ENCODE measurements at regions not wholly inside any gene's neighbourhood (a gene's known extent, or its start where the extent isn't known, plus 50 kb on each side); places are given as distances from the start of the nearest gene placed in this dataset.

DNA sequence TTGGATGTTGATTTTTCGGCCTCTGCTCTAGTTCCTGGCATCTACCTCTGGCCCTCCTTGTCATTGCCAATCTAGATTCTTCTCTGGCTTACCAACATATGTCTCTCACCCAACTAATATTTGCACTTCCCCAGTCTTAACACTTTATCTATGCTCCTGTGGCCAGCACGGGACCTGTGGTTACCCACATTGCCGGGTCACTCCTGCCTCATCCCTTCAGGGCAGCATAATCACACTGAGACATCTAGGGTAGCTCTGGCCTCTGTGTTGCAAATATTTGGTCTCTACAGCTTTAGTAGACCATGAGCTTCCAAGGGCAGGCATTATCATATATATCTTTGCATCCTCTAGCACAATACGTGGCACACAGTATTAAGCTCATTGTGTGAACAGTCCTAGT is 182.0 kb upstream of the ARHGAP20 start:
- Histone ChIP-seq H3K36me3 (ENCODE audit: control insufficient read depth, insufficient read depth, low read length) (no peaks in the 10 kb centered on the region), H3K27me3 (ENCODE audit: control insufficient read depth, insufficient read depth, low read length) (peaks cover 1% of the 10 kb centered on the region), H3K4me3 (ENCODE audit: low read depth, low read length) (no peak overlapping the region)
- FAIRE-seq = no peak
- DNase-seq (ENCODE audit: low read depth) = no peak
- TF ChIP-seq CTCF (IDR thresholded peaks at IDR 0.05; ENCODE audit: insufficient read depth, low read length, severe bottlenecking) = no peak

DNA sequence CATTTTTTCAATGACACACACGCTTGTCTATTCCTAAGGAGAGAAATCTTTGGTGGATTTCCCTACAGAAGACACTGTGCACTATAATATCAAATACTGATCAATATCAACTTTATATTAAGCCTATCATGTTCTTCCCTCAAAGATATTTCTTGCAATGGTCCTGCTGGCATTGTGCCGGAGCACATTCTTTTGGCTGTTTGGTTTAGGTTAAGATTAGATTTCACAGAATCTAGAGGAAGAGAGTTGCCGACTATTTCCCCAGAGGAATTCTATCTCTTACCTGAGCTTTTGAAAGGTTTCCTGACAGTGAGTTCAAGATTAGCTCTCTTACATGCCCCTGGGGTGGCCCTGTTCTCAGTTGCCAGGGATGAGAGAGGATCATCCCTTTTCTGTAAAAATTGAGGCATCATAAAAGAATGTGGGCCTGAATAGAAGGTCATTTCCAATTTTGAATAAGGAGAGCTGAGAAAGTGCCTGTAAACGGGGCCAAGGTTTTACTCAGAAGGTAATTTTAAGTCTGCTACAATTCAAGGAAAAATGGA is 180.6 kb upstream of the ARHGAP20 start:
- Histone ChIP-seq H3K4me3 (ENCODE audit: low read depth, low read length) (no peak overlapping the region), H3K36me3 (ENCODE audit: control insufficient read depth, insufficient read depth, low read length) (no peaks in the 10 kb centered on the region), H3K27me3 (ENCODE audit: control insufficient read depth, insufficient read depth, low read length) (peaks cover 1% of the 10 kb centered on the region)
- TF ChIP-seq CTCF (IDR thresholded peaks at IDR 0.05; ENCODE audit: insufficient read depth, low read length, severe bottlenecking) = no peak
- FAIRE-seq (no peak), DNase-seq (ENCODE audit: low read depth) (no peak)

DNA sequence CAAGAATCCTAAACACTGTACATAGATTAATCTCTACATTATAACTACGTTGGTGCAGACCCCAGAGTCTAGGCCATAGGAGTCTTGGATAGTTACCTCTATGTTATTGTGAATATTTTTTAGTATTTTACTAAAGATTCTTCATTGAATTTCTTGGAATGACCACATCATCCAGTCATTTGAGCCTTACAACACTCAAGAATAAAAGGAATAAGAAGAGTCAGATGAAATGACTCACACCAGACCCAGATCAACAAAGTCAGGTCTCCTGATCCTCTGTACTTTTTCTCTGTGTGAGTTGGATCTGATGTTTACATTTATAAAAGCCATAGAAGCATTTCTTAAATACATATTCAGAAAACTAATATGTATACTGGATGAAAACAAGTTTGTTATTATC is 179.2 kb upstream of the ARHGAP20 start:
- Histone ChIP-seq H3K27me3 (ENCODE audit: control insufficient read depth, insufficient read depth, low read length) (no peaks in the 10 kb centered on the region), H3K36me3 (ENCODE audit: control insufficient read depth, insufficient read depth, low read length) (no peaks in the 10 kb centered on the region), H3K4me3 (ENCODE audit: low read depth, low read length) (no peak overlapping the region)
- DNase-seq (ENCODE audit: low read depth) (peak; percentile 47), FAIRE-seq (no peak)
- no peak for TF ChIP-seq CTCF (IDR thresholded peaks at IDR 0.05; ENCODE audit: insufficient read depth, low read length, severe bottlenecking)

DNA sequence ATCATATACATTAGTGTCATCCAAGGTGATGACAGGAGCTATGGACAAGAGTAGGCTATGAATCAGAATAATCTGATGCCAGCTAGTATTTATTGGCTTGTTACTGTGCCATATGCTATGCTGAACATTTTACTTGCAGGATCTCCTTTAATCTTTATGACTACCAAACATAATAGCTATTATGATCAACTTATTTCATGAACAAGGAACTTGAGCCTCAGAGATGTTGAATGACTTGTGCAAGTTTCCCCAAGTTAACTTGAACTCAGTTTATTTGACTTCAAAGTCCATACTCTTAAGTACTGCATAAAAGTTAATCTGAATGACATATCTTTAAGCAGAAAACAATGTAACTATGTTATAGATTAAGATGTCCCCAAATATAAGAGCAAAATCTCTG is 178.8 kb upstream of the ARHGAP20 start:
- no peaks in the 10 kb centered on the region for H3K27me3 ChIP-seq (ENCODE audit: control insufficient read depth, insufficient read depth, low read length)
- H3K4me3 ChIP-seq (ENCODE audit: low read depth, low read length) = no peak overlapping the region
- FAIRE-seq = no peak
- no peak for TF ChIP-seq CTCF (IDR thresholded peaks at IDR 0.05; ENCODE audit: insufficient read depth, low read length, severe bottlenecking)
- H3K36me3 ChIP-seq (ENCODE audit: control insufficient read depth, insufficient read depth, low read length) = no peaks in the 10 kb centered on the region
- no peak for DNase-seq (ENCODE audit: low read depth)

DNA sequence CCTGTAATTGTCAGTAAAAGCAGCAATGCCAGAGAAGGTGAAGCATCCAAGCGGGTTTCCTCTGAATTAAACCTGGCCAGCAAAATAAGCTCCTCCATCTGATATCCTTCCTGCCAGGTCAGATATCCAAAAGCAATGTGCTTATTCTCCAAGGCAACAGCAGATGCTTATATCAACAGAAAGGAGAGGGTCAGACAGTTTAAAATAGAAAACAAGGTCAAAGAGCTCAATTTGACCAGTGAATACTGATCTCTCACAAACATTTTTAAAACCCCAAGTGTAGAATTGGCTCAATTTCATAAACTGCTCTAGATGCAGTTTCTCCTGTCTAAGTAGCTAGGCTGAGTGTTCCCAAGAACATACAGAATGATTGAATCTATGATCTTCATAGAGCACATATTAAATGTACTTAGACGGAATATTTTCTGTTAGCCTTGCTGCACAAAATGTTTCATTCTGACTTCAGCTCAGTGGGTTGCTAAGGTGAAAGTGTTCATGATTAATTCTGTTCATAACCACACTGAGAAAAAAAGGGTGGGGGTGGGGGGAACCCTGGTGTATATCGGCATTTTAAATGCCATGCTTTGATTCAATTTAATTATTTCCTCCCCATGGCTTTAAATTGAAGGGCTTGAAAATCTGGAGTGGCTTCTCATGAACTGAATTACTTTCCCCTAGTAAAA is 174.2 kb upstream of the ARHGAP20 start:
- no peak overlapping the region for H3K4me3 ChIP-seq (ENCODE audit: low read depth, low read length)
- DNase-seq (ENCODE audit: low read depth) (no peak), FAIRE-seq (no peak)
- no peaks in the 10 kb centered on the region for H3K27me3 ChIP-seq (ENCODE audit: control insufficient read depth, insufficient read depth, low read length)
- H3K36me3 ChIP-seq (ENCODE audit: control insufficient read depth, insufficient read depth, low read length) = no peaks in the 10 kb centered on the region
- no peak for TF ChIP-seq CTCF (IDR thresholded peaks at IDR 0.05; ENCODE audit: insufficient read depth, low read length, severe bottlenecking)

DNA sequence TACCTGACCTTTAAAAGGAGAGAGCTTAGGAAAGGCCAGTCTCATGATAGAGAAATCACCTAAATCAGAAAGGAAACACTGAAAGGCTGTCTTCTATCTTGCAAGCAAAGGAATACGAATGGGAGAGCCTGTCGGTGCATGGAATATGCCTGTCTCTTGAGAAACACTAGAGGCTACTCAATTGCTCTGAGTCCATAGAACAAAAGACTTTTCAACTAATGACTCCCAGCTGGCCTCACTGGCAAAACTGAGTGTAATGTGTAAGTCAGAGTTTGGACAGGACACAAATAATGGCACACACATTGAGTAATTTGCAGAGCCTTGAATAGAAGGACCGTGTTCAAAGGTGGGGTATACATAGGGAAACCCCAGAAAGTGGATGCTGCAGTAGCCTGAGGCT is 171.0 kb upstream of the ARHGAP20 start:
- Histone ChIP-seq H3K36me3 (ENCODE audit: control insufficient read depth, insufficient read depth, low read length) (no peaks in the 10 kb centered on the region), H3K4me3 (ENCODE audit: low read depth, low read length) (no peak overlapping the region), H3K27me3 (ENCODE audit: control insufficient read depth, insufficient read depth, low read length) (no peaks in the 10 kb centered on the region)
- DNase-seq (ENCODE audit: low read depth) = no peak
- TF ChIP-seq CTCF (IDR thresholded peaks at IDR 0.05; ENCODE audit: insufficient read depth, low read length, severe bottlenecking) = no peak
- no peak for FAIRE-seq

All from bronchial epithelial cell (primary cell).